DMS79 (cell line): ENCODE measurements at regions not wholly inside any gene's neighbourhood (a gene's known extent, or its start where the extent isn't known, plus 50 kb on each side); places are given as distances from the start of the nearest gene placed in this dataset.
"Not testable (repeated sequence)": the region's sequence is repeated elsewhere in the genome, so short reads cannot be mapped to it uniquely, and the experiment has no call there.

Source experiments
- DNase-seq: peaks from one replicate; lab custom pipeline; 2025; lab: John Stamatoyannopoulos, UW

DNA sequence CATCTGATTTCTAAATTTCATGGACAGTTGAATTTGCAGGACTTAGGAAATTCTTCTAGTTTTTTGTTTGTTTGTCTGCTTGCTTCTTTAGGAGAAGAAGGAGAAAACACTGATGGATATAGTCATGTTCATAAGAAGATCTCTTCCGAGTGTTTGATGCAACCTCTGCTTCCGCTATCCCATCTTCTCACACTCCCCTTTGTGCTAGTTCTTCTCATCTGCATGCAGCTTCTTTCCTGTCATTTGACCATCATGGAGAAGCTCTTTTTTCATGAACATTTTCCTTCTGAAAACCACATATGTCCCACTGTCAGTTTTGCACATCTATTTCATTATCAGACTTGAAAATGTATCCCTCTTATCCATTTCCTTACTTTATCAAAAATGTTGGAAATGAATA lies 346.9 kb upstream of the PRKCQ start:
- no peak for DNase-seq

DNA sequence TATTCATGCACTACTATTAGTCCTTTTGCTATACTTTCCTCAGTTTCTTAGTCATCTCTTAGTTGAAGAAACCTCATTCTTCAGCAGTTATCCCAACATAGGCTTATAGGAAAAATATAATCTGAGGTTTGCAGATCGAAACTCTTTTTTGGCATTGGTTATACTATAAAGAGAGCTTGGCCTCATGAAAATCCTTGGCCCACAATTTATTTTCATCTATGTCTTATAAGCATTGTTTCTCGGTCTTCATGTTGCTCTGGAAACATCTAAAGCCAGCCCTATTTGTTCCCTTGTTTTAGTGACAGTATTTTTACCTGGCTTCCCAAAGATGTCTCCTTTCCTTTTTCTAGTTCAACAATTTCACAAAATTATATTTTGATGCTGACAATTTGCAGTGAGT lies 345.1 kb upstream of the PRKCQ start:
- no peak for DNase-seq

DNA sequence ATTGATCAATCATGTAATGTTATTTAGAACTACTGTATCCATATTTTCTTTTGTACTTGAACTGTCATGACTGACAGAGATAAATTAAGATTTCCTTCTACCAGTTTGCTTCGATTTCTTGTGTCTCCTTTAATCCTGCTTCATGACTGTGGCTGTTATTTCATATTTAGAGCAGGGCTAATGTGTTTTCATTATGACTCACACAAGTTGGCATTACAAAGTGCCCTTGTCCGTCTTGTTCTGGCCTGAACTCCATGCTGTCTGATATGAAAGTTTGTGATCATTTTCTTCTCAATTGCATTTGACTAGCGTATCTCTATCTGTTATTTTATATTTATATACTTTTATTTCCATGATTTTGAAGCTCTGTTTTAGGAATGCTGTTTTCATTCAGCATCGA lies 344.1 kb upstream of the PRKCQ start:
- DNase-seq = no peak

DNA sequence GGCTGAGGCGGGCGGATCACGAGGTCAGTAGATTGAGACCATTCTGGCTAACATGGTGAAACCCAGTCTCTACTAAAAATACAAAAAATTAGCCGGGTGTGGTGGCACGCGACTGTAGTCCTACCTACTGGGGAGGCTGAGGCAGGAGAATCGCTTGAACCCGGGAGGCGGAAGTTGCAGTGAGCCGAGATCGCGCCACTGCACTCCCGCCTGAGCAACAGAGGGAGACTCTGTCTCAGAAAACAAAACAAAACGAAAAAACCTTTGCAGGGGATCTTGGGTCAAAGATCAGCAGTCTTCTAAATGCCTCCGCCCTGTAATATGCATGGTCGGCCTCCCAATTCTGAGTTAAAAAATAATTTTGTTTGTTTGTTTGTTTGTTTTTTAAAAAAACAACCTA lies 340.9 kb upstream of the PRKCQ start:
- not testable (repeated sequence) for DNase-seq

DNA sequence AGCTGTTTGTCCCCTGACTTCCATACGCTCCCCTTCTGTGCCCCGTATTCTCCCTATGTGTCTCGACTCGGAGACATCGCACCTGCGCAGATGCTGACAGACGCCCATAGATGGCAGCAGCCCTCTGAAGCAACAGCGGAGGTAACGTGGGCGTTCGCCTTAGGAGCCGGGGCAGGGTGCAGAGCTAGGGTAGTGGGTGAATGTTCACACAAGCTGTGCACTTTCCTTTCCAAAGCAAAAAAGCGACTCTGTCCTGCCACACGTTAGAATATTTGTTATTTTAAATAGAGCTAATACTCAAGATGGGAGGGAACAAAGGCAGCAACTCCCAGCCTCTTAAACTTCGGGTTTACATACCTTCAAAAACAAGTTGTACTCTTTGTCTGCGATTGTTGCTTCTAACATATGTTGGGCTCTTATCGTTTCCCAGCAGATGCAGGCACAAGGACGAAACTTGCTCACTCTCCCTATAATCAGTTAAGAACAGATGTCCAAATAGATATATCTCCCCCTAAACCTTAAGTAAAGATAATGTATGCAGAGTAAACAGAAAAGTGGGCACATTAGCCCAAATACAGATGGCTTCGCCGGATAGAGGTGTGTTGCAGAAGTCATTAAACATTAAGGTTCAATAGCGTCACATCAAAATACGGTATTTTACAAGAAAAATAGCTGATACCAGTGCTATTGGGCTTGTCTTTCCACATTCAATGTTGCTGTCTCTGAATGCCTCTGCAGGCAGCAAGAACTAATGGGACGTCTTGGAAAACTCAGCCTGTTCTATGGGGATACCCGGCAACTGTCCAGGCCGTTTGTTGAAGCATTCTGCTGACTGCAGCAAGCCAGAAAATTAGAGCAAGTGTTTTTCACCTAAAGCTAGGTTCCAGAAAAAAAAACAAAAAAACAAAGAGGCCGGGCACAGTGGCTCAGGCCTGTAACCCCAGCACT lies 340.3 kb upstream of the PRKCQ start:
- DNase-seq = no peak

DNA sequence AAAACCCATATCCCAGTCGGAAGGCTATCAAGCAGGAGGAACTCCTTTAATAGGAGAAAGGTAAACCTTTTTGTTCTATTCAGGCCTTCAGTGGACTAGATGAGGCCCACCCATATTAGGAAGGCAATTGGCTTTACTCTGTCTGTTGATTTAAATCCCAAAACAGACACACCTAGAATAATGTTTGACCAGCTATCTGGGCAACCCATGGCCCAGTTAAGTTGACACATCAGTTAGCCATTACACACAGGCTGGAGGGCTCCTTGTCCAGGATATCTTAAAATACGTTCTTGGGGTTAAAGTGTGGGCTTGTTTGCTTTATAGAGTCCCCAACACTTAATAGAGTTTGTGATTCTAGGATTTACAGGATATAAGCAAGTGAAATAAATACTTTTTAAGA lies 339.0 kb upstream of the PRKCQ start:
- DNase-seq = no peak

DNA sequence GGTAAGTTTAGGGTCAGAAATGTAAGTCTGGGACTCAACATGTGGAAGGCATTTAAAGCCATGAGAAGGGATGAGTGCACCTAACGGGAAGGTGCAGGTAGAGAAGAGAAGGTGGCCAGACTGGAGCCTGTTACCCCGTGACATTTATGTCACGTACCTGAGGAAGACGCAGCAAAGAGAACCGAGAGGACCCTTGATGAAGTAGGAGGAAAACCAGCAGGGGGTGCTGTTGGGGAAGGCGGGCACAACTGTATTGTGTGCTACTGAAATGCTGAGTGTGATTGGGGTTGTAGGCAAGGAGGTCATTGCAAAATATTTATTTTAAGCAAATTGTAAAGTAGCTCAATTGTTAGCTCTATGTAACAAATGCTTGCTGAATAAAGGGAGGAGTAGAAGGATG lies 338.2 kb upstream of the PRKCQ start:
- no peak for DNase-seq

DNA sequence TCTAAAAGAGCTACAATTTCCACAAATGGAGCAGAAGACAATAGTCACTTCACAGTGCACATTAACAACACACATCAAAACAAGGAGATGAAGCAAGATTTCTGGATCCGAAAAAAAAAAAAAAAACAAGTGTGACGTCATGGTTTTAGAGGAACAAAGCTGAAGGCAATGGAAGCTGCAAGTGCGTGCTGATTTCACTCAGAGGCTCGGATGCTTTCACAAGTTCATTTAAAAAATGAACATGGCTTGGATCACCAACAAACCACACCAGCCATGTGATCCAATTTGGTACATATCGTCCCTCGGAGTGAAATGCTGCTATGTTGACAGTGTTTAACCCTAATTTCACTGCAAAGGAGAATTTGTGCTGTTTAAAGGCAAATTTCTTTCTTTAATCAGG lies 337.0 kb upstream of the PRKCQ start:
- no peak for DNase-seq

DNA sequence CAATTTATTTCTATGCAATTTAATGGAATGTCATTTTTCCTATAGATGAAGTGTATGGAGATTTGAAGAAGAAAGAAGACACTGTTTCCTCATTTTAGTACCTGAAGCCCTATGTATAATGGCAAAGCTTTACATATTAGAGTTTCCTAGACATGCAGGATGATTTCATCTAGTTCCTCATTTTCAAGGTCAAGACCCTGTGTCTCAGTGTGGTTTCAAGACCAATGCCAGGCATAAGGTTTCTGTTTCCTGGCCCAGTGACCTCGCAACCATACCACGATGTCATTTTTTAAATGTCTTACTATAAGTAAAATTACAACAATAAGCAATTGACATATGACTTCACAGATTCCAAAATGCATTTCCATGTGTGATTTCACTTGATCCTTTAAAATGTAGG lies 336.5 kb upstream of the PRKCQ start:
- DNase-seq = no peak

DNA sequence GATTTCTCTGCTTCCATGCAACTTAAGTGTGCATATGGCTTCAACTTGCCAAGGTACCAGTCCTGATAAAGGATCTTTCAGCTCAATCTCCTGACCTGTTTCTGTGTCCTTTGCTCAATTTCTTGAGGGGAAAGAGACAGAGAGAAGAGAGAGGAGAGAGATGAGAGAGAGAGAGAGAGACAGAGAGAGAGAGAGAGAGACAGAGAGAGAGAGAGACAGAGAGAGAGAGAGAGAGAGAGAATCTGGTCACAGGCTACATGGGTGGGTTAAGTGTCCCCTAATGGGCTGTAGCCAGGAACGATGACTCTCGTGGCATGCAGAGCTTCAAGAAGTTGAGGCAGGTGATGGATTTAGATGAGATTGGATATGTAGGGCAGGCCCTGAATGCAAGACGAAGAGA lies 335.2 kb upstream of the PRKCQ start:
- DNase-seq = no peak

DNA sequence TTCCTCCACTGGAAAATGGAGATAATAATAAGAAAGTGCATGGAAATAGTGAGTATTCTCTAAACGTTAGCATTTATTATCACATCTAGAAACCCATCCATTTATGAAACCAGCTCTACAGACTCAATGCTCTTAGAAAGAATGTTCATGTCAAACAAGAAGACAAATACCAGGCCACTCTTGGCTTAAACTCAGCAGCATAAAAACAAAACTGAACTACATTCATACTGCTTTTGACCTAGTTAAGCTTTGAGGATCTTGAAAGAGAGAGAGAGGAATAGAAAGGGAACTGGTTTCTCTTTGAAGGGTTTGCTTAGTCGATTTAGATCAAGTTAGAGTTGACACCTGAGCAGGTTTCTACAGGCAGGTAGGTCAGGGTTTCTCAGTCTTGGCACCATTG lies 332.9 kb upstream of the PRKCQ start:
- no peak for DNase-seq

DNA sequence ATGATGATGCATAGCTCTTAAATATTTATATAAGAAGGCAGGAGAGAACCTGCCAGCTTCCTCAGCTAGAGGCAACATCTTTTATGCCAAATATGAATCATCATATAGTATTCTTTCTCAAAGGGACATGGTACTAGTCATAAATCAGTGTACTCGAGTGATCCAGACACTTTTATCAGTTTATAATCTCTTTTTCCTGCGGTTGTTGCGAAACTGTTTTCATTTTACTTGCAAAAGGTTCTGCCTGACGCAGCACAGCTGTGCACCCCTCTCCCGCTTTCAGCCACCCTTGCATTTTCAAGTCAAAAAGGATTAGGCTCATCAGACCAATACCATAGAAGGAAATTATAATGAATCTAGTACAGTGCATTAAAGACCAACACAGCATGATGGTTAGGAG lies 332.3 kb upstream of the PRKCQ start:
- no peak for DNase-seq

DNA sequence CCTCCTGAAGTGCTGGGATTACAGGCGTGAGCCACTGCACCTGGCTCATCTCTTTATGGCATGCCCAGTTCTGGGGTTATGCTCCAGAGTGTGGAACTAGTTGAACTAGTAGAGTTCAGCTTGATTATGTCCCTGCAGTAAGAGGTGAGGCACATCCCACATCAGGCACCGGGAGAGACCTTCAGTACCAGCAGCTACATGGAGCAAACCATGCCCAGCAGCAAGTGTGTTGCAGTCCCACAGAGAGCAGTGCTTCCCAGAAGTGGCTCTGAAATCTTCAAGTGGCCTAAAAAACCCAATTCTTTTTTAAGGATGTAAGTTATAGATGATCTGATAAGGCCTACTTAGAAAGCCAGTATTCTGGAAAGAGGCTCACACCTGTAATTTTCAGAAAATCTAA lies 331.9 kb upstream of the PRKCQ start:
- DNase-seq = no peak

DNA sequence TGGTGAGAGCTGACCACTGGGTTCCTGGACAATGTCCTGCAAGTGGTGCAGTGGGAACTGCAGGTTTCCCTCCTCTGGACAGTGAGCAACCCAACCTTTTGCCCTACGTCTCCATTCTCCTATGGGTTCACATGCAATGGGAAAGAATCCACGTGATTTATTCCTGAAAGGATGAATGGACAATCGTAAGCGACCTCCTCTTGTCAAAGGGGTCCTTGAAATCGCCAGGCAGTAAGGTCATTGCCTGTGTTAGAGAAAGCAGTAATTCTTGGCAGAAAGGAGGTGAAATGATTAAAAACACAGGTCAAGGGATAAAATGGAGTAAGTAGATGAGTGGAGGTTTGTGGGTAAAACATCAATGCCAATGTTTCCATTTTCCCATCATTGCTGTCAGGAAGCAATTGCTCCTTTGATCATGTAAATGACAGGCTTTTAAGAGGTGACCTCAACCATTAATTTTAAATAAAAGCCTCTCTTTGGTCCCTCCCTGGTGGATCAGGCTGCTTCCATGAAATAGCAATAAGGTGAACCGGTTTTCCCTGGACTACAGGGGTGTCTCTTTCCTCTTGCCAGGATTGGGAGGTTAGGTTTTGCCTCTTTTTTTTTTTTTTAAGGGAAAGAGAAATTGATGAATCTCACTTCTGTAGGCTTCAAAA lies 330.0 kb upstream of the PRKCQ start:
- no peak for DNase-seq

DNA sequence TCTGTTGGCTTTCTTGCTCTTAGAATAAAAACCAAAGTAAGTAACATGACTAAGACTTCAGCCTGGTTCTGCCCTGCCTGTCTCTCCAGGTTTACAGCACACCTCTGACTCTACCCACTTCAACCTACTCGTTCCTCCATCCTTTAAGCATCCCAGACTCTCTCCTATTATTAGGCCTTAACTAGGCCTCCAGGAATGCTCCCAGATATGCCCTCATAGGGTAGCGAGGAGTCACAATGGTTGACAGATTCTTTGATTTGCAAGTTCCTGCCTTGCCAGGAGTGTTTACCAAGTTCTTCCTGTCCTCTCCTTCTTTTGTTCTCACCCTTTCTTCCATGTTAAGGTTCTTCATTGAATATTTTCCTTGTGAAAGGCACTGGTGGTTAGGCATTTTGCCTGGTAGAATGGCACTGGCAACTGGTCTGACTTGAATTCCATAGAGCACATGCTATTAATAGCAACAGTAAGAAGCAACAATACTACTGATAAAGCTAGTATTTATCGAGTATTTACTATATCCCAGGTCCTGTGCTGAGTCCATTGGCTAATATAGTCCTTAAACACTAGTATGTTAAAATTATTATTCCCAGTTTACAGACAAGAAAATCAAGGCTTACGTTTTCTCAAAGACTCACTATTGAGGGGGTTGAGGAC lies 327.9 kb upstream of the PRKCQ start:
- DNase-seq = no peak

DNA sequence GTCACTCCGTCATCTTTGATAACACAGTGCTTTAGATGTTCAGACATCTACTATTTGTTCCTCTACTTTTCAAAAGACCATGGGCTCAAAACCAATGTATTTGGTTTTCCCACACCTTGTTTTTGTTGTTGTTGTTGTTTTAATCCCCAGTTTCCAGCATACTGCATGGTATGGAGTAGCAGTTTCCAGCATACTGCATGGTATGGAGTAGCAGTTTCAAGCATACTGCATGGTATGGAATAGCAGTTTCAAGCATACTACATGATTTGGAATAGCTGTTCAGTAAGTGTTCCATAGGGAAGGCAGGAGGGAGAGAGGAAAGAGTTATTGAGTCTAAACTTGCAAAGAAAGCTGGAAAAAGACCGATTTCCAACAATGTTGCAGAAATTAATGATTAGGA lies 314.3 kb upstream of the PRKCQ start:
- DNase-seq = no peak

DNA sequence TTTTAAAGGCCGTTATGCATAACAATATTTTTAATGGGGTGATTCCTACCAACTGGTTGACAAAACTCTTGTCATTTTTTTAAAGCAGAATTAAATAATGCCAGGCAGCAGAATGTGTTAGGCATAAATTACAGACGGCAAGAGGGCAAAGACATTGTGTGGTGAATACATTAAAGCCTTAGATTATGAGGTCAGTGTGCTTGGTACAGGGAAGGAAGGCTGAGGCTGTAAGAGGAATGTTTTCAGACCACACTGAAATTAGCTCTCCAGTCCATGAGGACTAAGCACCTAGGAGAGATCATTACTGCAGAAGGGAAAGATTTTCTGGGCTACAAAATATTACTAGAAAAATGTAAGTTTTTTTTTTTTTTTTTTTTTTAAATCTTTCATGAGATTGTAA lies 312.8 kb upstream of the PRKCQ start:
- no peak for DNase-seq

DNA sequence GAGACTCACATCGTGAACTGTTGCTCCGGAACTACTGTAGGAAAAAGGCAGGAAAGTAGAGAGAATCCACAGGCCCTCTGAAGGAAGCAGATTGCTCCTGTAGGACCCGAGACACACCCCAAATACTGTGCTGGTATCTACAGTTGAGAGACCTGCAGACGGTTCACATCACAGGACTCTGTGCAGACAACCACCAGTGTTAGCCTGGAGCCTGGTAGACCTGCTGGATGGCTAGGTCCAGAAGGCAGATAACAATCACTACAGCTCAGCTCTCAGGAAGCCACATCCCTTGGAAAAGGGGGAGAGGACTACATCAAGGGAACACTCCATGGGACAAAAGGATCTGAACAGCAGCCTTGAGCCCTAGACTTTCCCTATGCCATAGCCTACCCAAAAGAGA lies 311.8 kb upstream of the PRKCQ start:
- DNase-seq = no peak

DNA sequence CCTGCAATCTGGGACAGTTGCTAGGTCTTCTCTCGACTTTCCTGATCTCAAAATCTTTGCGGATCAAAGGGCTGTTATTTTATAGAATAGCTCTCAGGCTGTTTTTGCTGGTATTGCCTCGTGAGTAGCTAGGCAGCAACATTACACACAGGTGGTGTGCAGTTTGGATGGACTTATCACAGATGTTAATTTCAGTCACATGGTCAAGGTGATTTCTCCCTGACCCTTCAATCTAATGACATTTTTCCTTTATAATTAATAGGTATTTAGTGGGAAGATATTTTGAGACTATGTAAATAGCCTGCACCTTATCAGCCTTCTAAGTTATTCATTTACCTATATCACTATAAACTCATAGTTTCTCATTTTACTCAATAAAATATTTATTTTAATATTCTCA lies 309.6 kb upstream of the PRKCQ start:
- DNase-seq = no peak

DNA sequence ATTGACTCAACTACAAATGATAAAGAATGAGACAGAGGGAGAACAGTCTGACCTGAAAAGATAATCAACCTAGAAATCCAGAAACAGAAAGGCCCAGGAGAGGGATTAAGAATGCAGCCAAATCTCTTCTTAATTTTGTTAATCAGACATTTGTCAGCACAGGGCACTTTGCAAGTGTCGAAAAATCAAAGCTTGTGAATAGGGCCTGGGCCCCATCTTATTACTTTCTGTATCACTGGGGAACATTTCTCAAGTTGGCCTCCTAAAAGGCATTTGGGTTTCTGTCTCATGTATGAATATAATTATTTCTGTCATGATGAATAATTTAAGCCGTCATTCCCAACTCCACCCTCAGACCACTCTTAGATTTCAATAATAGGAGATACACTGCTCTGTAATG lies 308.4 kb upstream of the PRKCQ start:
- DNase-seq = no peak

DNA sequence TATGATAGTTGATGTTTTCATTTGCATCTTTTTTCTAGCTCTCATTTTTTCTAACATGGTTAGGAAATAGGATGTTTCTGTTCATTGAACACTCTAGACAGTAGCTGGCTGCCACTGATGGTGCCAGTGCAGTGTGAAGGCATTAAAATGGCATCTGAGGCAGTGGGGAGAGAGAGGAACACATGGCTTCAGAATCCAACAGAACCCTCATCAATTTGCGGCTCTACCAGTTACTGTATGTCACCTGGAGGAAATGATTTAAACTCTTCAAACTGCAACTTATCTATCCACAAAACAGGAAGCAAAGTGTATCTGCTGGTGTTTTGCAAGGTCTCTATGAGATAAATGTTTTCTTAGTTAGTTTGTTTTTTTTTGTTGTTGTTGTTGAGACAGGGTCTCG lies 305.2 kb upstream of the PRKCQ start:
- DNase-seq = no peak

DNA sequence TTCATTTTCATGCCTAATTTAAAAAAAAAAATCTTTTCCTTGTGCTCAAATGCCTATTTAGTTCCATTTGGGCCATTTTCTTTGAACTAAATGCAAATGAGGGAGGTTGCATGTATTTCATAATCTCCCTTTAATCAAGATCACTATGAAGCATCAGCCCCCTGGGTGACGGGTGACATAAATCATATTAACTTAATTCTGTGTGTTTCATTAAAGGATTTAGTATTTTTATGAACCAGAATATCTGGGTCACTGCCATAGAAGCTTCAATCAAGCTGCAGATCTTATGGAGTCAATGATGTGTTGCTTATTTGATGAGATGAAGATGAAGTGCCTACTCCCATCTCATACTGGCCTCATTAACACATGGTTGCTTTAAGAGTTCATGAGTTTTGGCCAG lies 301.9 kb upstream of the PRKCQ start:
- DNase-seq = no peak

DNA sequence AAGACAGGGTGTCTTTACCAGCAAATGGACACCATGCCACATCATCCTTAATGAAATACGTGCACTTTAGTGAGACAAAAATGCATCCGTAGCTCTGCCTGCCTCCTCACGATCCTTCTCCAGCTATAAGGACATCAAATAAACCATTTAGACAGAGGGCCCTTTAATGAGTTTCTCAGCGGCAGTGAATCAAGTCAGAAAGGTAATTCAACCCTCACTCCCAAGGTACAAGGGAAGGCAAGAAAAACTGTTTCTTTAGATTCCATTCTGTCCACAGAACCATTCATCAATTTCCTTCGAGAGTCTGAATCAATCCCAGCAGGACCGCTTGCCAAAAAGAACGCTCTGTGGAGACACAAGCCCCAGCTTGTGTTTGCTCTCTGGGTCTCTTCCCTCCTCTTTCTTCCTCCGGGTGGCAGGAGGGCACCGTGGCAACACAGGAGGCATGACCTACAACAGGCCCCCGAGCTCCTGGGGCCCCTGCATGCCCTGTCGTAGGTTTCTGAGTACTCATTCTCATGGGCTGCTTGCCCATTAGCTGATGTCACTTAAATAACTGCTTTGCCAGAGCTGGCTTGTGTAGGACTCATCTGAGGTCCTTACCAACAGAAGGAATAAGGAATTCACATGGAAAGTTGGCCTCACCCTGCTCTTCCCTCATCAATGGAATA lies 297.8 kb upstream of the PRKCQ start:
- DNase-seq = no peak
